ENCODE measurements at regions not wholly inside any gene's neighbourhood (a gene's known extent, or its start where the extent isn't known, plus 50 kb on each side); places are given as distances from the start of the nearest gene placed in this dataset.

DNA sequence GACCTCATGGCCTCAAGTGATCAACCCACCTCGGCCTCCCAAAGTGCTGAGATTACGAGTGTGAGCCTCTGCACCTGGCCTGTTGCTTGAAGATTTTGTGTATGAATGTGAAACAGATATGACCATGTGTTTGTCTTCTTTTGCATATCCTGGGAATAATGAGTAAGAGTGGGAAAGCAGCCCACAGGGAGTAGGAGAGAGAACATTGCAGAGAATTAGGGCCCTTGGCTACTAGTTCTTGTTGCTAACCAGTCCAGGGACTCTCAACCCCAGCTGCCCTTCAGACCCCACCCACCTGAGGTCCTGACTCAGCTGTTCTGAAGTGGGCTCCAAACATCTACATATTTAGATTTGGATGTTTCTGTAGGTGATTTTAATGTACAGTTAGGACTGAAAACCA lies 125.5 kb downstream of the MTX3 start:
- TF ChIP-seq, protein P1, sequence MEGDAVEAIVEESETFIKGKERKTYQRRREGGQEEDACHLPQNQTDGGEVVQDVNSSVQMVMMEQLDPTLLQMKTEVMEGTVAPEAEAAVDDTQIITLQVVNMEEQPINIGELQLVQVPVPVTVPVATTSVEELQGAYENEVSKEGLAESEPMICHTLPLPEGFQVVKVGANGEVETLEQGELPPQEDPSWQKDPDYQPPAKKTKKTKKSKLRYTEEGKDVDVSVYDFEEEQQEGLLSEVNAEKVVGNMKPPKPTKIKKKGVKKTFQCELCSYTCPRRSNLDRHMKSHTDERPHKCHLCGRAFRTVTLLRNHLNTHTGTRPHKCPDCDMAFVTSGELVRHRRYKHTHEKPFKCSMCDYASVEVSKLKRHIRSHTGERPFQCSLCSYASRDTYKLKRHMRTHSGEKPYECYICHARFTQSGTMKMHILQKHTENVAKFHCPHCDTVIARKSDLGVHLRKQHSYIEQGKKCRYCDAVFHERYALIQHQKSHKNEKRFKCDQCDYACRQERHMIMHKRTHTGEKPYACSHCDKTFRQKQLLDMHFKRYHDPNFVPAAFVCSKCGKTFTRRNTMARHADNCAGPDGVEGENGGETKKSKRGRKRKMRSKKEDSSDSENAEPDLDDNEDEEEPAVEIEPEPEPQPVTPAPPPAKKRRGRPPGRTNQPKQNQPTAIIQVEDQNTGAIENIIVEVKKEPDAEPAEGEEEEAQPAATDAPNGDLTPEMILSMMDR (IDR thresholded peaks at IDR 0.05) = no peak
- H3K9me3 ChIP-seq = no peaks in the 10 kb centered on the region
- peaks cover 5% of the 10 kb centered on the region for H3K27me3 ChIP-seq
- no peak overlapping the region for H3K4me3 ChIP-seq
- no peaks in the 10 kb centered on the region for H3K4me1 ChIP-seq
- ATAC-seq (no peak), DNase-seq (no peak)
- H3K27ac ChIP-seq = no peak overlapping the region
- H3K36me3 ChIP-seq = no peaks in the 10 kb centered on the region
- intact Hi-C loops (cut with DNase I) = no loop called here

DNA sequence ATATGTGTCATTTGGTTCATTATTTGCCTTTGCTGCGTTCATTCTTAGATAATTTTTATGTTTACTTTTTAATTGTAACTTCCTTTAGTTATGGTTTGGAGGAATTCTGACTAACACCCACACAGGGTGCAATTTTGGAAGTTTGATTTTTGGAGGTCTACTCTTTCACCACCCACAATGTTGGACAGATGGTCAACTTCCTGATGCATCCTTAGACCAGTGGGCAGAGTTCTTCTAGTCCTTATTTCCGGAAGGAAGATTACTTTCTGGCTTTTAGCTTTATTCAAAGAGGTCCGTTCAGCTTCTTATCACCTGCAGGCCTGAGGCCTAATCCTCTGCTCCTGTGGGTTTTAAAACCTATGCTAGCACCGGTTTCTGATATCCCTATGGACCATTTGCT lies 126.7 kb downstream of the MTX3 start:
- Histone ChIP-seq H3K27ac (no peak overlapping the region), H3K36me3 (no peaks in the 10 kb centered on the region), H3K9me3 (no peaks in the 10 kb centered on the region), H3K4me1 (no peaks in the 10 kb centered on the region), H3K4me3 (no peak overlapping the region), H3K27me3 (peaks cover 5% of the 10 kb centered on the region)
- DNase-seq (no peak), ATAC-seq (no peak)
- intact Hi-C loops (cut with DNase I) = no loop called here
- TF ChIP-seq, protein P1 (IDR thresholded peaks at IDR 0.05) = no peak

DNA sequence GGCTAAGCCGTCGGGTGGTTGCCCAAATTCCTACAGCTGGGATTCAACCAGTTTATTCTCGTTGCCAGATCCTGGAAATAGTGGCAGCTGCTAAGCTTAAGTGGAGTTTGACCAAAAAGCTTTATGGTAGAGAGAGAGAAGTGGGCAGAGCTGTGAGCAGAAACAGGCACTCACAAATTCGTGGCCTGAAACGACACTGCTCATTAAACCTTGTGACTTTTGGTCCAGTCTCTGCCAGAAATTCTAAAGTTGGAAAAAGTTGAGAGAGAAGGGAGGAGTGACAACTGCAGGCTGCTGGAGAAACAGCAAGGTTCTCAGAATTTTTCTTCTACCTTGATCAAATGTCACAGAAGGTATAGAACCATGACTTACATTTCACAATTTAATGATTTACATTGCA lies 131.5 kb downstream of the MTX3 start:
- no peak for ATAC-seq
- intact Hi-C loops (cut with DNase I) = loop anchor here (10.0 kb wide), 1 partner anchor 295 kb away; no protein-coding TSS in a partner anchor

DNA sequence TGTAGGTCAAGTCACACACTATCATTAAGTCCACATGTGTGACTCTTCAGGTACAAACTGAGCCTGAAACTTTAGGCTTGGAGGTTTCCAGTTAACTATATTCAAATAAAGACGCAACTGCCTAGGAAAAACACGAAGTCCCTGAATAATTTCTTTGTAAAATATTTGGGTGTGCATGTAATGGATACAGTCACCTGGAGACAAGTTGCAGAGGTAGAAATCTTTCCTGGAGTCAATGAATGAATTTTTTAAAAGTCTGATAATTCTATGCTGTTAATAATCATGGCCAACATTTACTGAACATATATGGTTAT lies 132.7 kb downstream of the MTX3 start:
- no peak for ATAC-seq

More for the DNA sequence above, 131.5 kb downstream of the MTX3 start:
- no peaks in the 10 kb centered on the region for H3K4me1 ChIP-seq
- H3K4me3 ChIP-seq = no peak overlapping the region
- no peak overlapping the region for H3K27ac ChIP-seq
- TF ChIP-seq, protein P1 (IDR thresholded peaks at IDR 0.05) = no peak
- H3K36me3 ChIP-seq = no peaks in the 10 kb centered on the region
- no peaks in the 10 kb centered on the region for H3K9me3 ChIP-seq
- peaks cover 5% of the 10 kb centered on the region for H3K27me3 ChIP-seq
- no peak for DNase-seq

DNA sequence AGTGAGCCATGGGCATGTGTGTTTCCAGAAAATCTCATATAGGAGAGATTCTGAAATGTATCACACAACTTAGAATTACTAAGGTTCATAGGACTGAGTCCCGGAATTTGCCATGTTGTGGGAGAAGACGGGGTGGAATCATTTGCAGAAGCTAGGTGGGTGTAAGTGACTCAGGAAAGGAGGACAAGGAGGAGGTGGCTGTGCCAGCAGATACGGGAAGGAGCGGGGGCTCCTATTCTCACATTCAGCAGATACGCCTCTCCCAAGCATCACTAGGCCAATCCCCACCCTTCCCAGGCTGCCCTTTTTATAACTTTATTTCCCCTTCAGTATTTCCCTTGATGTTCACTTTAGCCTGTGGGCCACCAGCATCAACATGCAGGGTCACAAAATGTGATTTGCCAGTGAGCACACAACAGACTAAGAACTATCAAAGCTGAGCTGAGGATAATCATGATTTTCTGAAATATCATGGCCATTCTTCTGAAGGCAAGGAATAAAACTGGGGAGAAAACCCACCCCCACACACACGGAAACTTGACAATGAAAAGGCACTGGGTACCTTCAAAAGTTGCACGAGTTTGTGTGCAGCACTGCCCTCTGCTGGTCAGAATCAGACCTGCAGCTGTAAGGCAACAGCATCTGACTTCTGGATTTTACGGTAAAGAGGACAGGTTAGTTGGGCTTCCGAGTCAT lies 133.2 kb downstream of the MTX3 start:
- Histone ChIP-seq H3K27me3 (peaks cover 5% of the 10 kb centered on the region), H3K36me3 (no peaks in the 10 kb centered on the region), H3K27ac (no peak overlapping the region), H3K9me3 (no peaks in the 10 kb centered on the region), H3K4me1 (no peaks in the 10 kb centered on the region), H3K4me3 (no peak overlapping the region)
- ATAC-seq = peak; percentile 88
- peak; percentile 77 for DNase-seq
- intact Hi-C loops (cut with DNase I) = loop anchor here (10.0 kb wide), 1 partner anchor 293 kb away; no protein-coding TSS in a partner anchor
- TF ChIP-seq, protein P1 (IDR thresholded peaks at IDR 0.05) = peak; percentile 91

More for the DNA sequence above, 132.7 kb downstream of the MTX3 start:
- no peaks in the 10 kb centered on the region for H3K36me3 ChIP-seq
- peaks cover 5% of the 10 kb centered on the region for H3K27me3 ChIP-seq
- DNase-seq = no peak
- intact Hi-C loops (cut with DNase I) = loop anchor here (10.0 kb wide), 1 partner anchor 294 kb away; no protein-coding TSS in a partner anchor
- TF ChIP-seq, protein P1 (IDR thresholded peaks at IDR 0.05) = no peak
- H3K9me3 ChIP-seq = no peaks in the 10 kb centered on the region
- no peaks in the 10 kb centered on the region for H3K4me1 ChIP-seq
- H3K4me3 ChIP-seq = no peak overlapping the region
- H3K27ac ChIP-seq = no peak overlapping the region
